Panc1 (cell line): ENCODE measurements at regions not wholly inside any gene's neighbourhood (a gene's known extent, or its start where the extent isn't known, plus 50 kb on each side); places are given as distances from the start of the nearest gene placed in this dataset.

Experiments used
- CTCF ChIP-seq: fragments of 450-650 bp; IDR thresholded peaks from 2 replicates; pipeline ENCODE4 v1.5.1; 2017; ENCODE audit warnings: mild to moderate bottlenecking
- POLR2AphosphoS5 ChIP-seq: IDR thresholded peaks from 2 replicates; pipeline ENCODE4 v1.6.1; 2012; ENCODE audit warnings: mild to moderate bottlenecking, low read depth, low read length, moderate library complexity
- SIN3A ChIP-seq: IDR thresholded peaks from 2 replicates; pipeline ENCODE4 v1.6.1; 2012; ENCODE audit warnings: low read depth, mild to moderate bottlenecking, low read length, moderate library complexity, borderline replicate concordance; ENCODE audit not compliant: insufficient read depth
- TCF7L2 ChIP-seq: IDR thresholded peaks from 2 replicates; pipeline ENCODE4 v1.6.1; 2011; ENCODE audit warnings: mild to moderate bottlenecking, low read depth, low read length, inconsistent platforms

GRCh38 chr20:19026901-19027644, 185.4 kb upstream of the SLC24A3 start:
- TF ChIP-seq CTCF (no peak; the same call in 1 of the 2 replicates), POLR2AphosphoS5 (no peak), TCF7L2 (no peak), SIN3A (no peak)
